Umbilical cord (tissue), 1 donor: ENCODE measurements at regions not wholly inside any gene's neighbourhood (a gene's known extent, or its start where the extent isn't known, plus 50 kb on each side); places are given as distances from the start of the nearest gene placed in this dataset.
"Not testable (repeated sequence)": the region's sequence is repeated elsewhere in the genome, so short reads cannot be mapped to it uniquely, and the experiment has no call there.

Experiments used
- DNase-seq: peaks from one replicate; pipeline ENCODE4 v3.0.0-alpha.2; 2015; ENCODE audit warnings: low spot score

DNA sequence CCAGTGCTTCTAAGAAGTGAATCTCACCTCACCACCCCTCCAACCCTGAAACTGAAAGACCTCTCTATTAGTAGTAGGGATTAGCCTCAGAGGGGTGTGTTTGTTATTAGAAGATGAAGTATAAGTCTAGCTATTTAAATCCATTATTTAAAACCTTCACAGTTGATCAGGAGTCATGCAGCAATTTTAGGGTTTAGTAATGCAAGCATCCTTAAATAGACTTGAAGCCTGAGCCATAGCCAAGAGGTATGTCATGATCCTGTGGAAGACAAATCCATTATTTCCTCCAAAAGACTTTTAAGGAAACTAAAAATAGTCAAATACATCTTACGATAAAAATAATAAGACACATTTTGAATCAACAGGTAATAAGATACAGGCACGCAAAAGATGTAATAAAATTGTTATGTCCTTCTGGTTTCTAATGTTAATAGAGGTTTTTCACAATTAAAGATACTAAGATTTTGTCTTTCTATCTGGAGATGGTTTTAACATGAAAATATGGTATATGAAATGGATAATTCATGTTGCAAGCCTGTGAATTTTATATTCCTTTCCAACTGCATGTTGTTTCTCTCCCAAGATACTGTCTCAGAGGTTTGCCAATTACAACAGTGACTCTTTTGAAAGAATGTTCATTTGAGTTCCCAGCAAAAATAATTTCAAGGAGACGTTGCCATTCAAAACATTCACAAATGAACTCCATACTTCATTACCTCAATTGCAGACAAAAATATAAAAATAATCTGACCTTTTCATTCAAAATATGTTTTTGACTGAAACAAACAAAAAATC is 68.0 kb downstream of the LUZP4 start:
- no peak for DNase-seq

- not testable (repeated sequence) for DNase-seq
These were observed 70.0 kb downstream of the LUZP4 start for GRCh38 chrX:115359508-115359907.

DNA sequence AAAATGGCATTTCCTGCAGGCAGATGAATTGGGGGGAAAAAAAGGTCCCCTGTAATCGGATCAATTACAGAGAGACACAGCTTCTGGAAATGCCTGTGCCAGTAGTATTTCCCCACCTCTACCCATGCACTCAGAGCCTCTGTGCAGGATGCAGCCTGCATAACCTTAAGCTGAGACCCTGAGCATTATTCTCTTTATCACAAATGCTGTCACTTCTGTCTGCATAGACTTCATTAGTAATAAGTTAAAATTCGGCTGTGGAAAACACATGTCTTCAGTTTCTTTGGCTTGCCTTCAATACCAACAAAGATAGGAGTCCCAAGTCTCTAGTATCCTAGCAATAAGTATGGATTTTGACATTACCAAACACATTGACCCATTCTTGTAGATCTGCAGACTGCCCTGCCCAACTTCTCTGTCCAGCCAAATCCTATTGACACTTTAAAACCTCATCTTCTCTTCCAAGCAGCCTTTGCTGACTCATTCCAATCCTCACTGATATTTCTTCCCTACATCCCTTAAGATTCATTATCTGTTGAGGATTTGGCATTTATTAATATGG is 70.8 kb downstream of the LUZP4 start:
- peak; percentile 68 for DNase-seq

DNA sequence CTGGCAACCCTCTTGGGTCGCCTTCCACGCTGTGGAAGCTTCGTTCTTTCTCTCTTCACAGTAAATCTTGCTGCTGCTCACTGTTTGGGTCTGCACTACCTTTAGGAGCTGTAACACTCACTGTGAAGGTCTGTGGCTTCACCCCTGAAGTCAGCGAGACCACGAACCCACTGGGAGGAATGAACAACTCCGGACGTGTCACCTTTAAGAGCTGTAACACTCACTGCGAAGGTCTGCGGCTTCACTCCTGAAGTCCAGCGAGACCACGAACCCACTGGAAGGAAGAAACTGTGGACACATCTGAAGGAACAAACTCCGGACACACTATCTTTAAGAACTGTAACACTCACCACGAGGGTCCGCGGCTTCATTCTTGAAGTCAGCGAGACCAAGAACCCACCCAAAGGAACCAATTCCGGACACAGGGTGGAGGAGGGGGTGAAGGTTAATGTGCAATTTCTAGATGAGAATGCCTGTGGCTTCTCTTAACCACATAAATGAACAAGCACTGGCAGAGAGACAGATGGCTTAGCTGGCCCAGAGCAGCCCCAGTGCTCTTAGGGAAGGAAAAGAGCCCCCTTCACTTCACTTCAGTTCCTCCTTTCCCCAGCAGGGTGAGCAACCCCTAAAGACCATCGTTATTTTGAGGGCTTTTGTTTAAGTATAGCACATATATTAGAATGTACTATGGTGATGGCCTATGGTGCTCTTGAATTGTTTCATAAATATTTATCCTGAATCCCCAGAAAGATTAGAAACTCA is 73.0 kb downstream of the LUZP4 start:
- no peak for DNase-seq

- no peak for DNase-seq
These were observed 73.9 kb downstream of the LUZP4 start for GRCh38 chrX:115363372-115363771.

DNA sequence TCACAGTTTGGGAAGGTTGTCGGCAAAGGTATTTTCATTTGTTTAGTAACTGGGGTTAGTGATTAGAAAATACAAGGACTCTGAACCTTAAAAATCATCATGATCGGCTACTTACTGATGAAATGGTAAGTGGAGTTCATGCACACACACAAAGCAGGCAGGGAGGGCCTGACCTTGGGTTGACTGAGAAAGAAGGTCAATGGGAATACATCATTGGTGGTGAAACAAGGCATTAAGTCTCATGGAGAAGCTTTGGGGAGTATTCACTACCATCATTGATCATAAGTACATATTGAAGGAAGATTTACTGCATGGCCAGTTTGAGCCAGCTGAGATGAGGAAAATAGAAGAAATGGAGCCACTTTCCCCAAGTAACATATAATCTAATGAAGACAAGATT is 74.4 kb downstream of the LUZP4 start:
- DNase-seq = no peak

DNA sequence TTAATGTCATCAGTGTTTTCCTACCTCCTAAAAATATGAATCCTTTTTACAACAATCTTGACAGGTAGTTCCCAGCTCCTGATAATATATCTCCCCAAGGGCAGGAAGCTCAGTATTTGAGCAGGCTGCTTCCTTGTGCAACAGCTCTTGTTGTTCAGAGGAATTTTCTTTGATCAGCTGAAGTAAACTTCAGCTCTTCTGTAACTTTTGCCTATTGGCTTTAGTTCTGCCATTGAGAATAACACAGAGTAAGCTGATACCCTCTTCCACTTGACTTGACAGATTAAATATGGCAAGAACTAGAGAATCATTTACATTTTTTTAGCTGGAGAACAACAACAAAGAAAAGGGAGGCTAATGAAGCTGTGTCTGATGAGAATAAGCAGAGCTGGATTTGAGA is 75.2 kb downstream of the LUZP4 start:
- no peak for DNase-seq

GRCh38 chrX:115366535-115366934 is 77.0 kb downstream of the LUZP4 start:
- no peak for DNase-seq

GRCh38 chrX:115367455-115367854 is 77.9 kb downstream of the LUZP4 start:
- DNase-seq = peak; percentile 40

DNA sequence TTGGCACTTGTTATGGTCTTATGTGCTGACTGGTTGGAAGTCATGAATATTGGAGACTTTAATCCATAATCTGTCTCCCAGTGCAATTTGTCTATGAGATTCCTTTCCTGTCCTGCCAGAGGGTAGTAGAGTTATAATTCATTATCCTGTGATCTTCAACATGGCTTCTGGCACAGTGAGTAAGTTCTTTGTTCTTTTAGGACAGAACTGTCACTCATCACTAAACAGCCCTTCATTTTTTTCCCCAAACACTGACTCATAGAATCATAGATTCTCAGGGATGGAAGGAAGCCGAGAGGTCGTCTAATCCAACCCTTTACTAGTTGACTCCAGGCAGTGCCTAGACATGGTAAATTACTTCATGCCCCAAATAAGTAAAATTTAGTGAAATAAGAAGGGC is 78.4 kb downstream of the LUZP4 start:
- peak; percentile 49 for DNase-seq

DNA sequence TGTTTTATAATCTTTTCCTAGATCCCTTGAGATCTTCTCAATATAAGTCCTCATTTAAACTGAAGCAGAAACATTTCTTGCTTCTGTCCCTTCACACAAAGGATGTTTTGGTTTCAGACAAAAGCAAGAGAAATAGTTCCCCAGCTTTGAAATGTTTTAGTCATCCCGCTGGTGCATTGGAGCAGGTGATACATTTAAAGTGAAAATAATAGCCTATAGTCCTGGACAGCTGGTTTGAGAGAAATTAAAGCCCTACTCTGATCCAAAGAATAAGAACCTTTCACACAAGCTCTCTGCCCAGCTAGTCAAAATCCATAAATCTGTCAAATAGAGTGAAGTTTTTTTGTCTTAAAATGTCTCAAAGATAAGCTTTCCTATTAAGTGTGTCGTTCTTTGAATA is 79.4 kb downstream of the LUZP4 start:
- no peak for DNase-seq

GRCh38 chrX:115372152-115372551 is 82.6 kb downstream of the LUZP4 start:
- peak; percentile 74 for DNase-seq

GRCh38 chrX:115373308-115373707 is 83.8 kb downstream of the LUZP4 start:
- no peak for DNase-seq

DNA sequence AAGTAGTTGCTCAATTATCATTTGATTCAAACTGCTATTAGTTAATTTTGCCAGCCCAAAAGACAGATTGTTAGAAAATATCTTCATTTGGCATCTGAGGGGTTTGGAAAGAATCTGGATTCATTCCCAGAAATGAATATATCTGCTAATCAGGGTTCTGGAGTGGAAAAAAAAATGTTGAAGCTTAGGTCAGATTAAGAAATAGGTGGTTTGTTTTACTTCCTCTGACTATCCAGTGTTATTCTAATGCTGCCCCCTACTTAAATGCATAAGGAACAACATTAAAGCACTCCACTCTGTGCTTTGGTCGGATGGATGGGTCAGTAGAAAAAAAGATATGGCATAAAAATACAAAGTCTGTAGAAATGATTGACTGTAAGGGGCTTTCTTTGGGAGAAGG is 89.0 kb downstream of the LUZP4 start:
- DNase-seq = no peak

DNA sequence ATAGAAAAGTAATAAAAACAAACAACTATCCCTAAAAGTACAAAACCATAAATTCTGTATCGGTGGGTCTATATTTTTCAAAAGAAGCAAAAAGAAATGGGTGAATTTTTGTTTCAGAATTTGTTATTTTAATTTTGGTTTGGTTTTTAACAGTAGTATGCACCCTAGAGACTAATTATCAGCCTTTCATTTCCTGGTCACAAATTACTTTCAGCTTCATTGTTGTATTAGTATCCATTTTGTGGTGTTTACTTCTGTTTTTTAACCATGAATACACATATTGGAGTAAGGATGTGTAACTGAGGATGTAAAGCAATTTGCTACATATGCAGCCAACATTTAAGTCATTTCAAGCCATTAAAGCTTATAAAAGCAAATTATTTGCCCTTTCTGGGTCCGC is 97.8 kb downstream of the LUZP4 start:
- no peak for DNase-seq

- no peak for DNase-seq
These were observed 99.4 kb downstream of the LUZP4 start for GRCh38 chrX:115388879-115389278.

DNA sequence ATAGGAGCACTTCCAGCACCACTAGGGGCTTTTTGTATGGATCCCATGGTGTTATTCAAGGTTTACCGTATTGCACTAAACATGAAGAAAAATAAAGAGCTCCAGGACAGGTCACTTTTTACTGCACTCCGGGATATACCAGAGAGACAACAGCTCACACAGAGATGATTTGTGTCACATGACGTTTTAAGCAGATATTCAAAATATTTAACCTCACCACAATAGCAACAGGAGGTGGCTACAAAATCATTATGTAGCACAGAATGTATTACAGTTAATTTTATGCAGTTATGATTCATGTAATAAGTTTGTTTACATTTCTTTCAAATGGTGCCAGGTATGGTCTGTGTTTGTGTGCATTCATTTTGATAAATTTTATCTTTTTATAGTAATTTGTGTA is 100.6 kb downstream of the LUZP4 start:
- no peak for DNase-seq

DNA sequence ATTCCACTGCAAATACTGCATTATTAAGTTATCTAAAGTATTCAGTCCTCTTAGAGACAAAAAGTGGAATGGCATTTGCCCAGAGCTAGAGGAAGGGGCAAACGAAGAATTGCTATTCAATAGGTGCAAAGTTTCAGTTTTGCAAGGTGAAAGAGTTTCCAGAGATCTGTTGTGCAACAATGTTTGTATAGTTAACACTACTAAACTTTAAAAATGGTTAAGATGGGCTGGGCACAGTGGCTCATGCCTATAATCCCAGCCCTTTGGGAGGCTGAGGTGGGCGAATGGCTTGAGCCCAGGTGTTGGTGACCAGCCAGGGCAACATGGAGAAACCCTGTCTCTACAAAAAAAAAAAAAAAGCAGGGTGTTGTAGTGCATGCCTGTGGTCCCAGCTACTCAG is 102.5 kb downstream of the LUZP4 start:
- DNase-seq = no peak

DNA sequence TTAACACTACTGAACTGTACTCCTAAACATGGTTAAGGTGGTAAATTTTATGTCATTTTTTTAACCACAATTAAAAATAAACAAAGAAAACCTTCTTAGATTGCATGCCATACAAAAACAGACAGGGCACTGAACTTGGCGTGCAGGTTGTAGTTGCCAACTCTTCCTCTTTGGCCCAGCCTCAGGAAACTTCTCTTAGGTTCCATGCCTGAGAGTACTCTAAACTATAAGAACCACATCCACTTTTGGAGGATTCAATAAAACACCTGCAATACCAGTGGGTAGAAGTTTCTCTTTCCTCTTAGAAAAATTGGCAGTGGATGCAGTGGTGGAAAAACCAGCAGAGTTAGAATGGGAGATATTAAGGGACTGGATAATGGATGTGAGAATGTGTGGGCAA is 103.4 kb downstream of the LUZP4 start:
- no peak for DNase-seq

DNA sequence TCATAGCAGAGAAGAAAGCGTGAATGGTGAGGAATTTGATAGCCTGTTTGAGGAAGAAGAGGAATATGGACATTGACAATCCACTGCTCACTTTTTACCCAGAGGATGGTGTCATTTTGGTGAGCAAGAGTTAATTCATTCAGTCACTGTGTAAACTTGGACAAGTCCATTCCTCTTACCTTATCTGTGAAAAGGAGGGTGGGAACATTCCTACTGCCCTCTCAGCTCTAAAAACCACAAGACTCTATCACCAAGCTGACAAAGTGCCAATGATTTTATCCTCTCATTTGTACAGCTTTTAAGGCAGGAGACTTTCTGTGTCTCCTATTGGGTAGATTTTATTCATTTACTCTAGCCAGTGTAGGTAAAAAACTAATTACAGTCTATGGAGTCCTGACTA is 103.8 kb downstream of the LUZP4 start:
- no peak for DNase-seq

DNA sequence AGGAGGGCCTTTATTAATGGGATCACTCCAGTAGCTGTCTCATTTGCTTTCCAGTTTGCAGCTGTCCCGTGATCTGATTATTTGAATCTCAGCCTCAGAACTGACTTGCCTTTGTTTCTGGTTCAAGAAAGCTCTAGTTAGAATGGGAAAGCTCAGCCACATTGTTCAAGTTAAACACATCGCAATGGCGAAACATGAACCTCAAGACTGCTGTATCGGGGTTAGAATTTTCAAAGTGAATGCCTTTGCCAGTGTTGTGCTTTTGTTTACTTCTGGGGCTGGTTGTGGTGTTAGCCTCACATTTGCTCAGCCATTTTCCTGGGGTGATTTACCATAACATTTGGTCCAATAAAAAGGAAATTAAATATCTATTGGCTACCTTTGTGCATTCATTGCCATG is 105.3 kb downstream of the LUZP4 start:
- DNase-seq = not testable (repeated sequence)

- no peak for DNase-seq
These were observed 109.8 kb downstream of the LUZP4 start for GRCh38 chrX:115399306-115399705.

- no peak for DNase-seq
These were observed 111.4 kb downstream of the LUZP4 start for GRCh38 chrX:115400960-115401359.
